Kidney (tissue), 13 donors: ENCODE measurements at regions not wholly inside any gene's neighbourhood (a gene's known extent, or its start where the extent isn't known, plus 50 kb on each side); places are given as distances from the start of the nearest gene placed in this dataset.

Experiments used
- DNase-seq, 5 donors: peaks; one replicate each; pipeline ENCODE4 v3.0.0-alpha.2; 2013 to 2020
- FAIRE-seq: peaks from 2 replicates; lab custom pipeline; 2012; peaks lifted over from hg19 to GRCh38; lab: Jason Lieb, UNC
- H3K27ac ChIP-seq, 2 donors: one replicate each; pipeline ENCODE4 v1.7.0; 2013; ENCODE audit warnings: low read depth in 2 of 2, low read length in 2 of 2, inconsistent platforms in 1 of 2
- H3K27me3 ChIP-seq: one replicate; pipeline ENCODE4 v1.7.1; 2013; ENCODE audit warnings: low read length, inconsistent platforms; ENCODE audit not compliant: control insufficient read depth, insufficient read depth
- H3K36me3 ChIP-seq, 3 donors: one replicate each; pipeline versions ENCODE4 v1.7.0 to v1.7.1; 2013; ENCODE audit warnings: low read length in 3 of 3, control low read depth in 1 of 3, inconsistent platforms in 1 of 3; ENCODE audit not compliant: insufficient read depth in 3 of 3, control insufficient read depth in 2 of 3
- H3K4me1 ChIP-seq, 3 donors: one replicate each; pipeline versions ENCODE4 v1.7.0 to v1.7.1; 2013; ENCODE audit warnings: low read length in 3 of 3, inconsistent platforms in 1 of 3, low read depth in 1 of 3; ENCODE audit not compliant: control insufficient read depth in 2 of 3, insufficient read depth in 2 of 3
- H3K4me3 ChIP-seq, 3 donors: one replicate each; pipeline versions ENCODE4 v1.7.0 to v1.8.1; 2013; ENCODE audit warnings: low read length in 3 of 3, control low read depth in 1 of 3, inconsistent platforms in 1 of 3
- H3K9ac ChIP-seq, 3 donors: one replicate each; pipeline versions ENCODE4 v1.7.0 to v1.7.1; 2013; ENCODE audit warnings: low read length in 3 of 3, control low read depth in 1 of 3, inconsistent platforms in 1 of 3
- H3K9me3 ChIP-seq, 3 donors: one replicate each; pipeline versions ENCODE4 v1.7.0 to v1.7.1; 2013; ENCODE audit warnings: low read length in 3 of 3, control low read depth in 1 of 3, inconsistent platforms in 1 of 3; ENCODE audit not compliant: control insufficient read depth in 2 of 3, insufficient read depth in 1 of 3
- intact Hi-C: fragments of 100-400 bp; cut with DNase I; formaldehyde crosslinking; loops from one replicate; pipeline ENCODE4 v1.11.1; 2022
- TF ChIP-seq, protein P1 (sequence below): IDR thresholded peaks from 3 replicates; pipeline ENCODE4 v1.5.1; 2012; ENCODE audit warnings: mild to moderate bottlenecking, moderate library complexity, borderline replicate concordance; ENCODE audit not compliant: insufficient read depth; ENCODE audit errors: extremely low read depth
- donor health status: control.
- donor health status: control.
- donor health status: control.
- donor health status: control.
- donor health status: control.
- donor health status: DM: yes; HTN: yes; CAD: no.
- donor health status: Normal renal cell carcinoma (clear cell type).

DNA sequence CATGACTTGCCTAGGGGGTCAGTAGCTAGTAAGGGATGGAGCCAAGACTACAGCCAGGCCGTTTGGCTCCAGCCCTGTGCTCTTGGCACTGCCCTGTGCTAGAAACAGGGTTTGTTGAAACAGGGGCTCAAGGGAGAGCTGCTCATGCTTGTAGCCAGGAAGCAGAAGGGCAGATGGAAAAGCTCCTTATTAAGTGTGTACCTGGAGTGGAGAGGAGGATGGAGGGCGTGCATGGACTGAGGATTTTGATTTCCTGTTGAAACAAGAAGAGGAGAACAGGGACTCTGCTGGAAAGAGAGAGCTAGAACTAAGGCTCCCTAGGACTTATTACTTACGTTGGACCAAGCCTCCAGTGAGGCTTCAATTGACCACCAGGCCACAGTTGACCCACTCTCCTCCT is 363.0 kb downstream of the MID1IP1 start:
- Histone ChIP-seq H3K27ac (no peak overlapping the region), H3K4me3 (no peak overlapping the region), H3K36me3 (no peaks in the 10 kb centered on the region), H3K9me3 (no peaks in the 10 kb centered on the region), H3K4me1 (no peaks in the 10 kb centered on the region), H3K27me3 (peaks cover 10% of the 10 kb centered on the region), H3K9ac (no peak overlapping the region)
- FAIRE-seq (no peak), DNase-seq (no peak)
- TF ChIP-seq, protein P1, sequence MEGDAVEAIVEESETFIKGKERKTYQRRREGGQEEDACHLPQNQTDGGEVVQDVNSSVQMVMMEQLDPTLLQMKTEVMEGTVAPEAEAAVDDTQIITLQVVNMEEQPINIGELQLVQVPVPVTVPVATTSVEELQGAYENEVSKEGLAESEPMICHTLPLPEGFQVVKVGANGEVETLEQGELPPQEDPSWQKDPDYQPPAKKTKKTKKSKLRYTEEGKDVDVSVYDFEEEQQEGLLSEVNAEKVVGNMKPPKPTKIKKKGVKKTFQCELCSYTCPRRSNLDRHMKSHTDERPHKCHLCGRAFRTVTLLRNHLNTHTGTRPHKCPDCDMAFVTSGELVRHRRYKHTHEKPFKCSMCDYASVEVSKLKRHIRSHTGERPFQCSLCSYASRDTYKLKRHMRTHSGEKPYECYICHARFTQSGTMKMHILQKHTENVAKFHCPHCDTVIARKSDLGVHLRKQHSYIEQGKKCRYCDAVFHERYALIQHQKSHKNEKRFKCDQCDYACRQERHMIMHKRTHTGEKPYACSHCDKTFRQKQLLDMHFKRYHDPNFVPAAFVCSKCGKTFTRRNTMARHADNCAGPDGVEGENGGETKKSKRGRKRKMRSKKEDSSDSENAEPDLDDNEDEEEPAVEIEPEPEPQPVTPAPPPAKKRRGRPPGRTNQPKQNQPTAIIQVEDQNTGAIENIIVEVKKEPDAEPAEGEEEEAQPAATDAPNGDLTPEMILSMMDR = no peak
- intact Hi-C loops = no loop called here

DNA sequence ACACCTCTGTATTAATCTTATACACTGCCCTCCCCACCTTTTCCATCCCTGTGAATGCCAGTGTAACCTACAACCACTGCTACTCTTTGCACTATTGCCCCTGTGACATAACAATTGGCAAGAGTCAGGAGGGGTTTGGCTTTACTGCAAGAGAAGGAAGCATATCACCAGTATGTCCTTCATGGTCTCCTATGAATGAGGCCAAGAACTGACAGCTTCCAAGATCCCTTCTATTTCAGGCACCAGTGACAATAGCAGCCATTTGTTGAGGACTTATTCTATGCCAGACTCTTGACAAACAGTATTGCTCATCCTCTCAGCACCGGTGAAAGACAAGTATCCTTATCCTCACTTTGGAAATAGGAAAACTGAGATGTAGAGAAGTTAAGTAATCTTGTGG is 363.9 kb downstream of the MID1IP1 start:
- no peaks in the 10 kb centered on the region for H3K4me1 ChIP-seq
- DNase-seq (no peak), FAIRE-seq (no peak)
- H3K36me3 ChIP-seq = no peaks in the 10 kb centered on the region
- TF ChIP-seq, protein P1 = no peak
- H3K27me3 ChIP-seq = peaks cover 10% of the 10 kb centered on the region
- no peak overlapping the region for H3K27ac ChIP-seq
- H3K9ac ChIP-seq = no peak overlapping the region
- intact Hi-C loops = no loop called here
- no peaks in the 10 kb centered on the region for H3K9me3 ChIP-seq
- no peak overlapping the region for H3K4me3 ChIP-seq

DNA sequence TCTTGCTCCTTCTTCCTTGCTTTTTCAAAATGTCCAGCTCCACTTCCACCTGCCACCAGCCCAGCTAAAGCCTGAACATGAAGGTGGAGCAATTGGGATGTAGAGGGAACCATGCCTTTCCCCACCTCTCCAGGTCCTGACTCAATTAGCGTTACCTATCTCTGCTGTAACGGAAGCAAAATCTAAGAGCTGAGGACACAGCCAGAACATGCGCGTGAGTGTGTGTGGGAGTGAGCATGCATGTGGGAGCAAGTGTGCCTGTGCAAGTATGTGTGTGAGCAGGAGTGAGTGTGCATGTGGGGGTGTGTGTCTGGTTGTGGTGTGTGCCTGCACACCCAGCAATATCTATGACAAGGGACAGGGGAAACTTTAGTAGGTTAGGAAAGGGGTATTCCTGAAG is 364.5 kb downstream of the MID1IP1 start:
- H3K4me1 ChIP-seq = no peaks in the 10 kb centered on the region
- intact Hi-C loops = no loop called here
- DNase-seq (no peak), FAIRE-seq (no peak)
- H3K36me3 ChIP-seq = no peaks in the 10 kb centered on the region
- H3K9ac ChIP-seq = no peak overlapping the region
- no peak overlapping the region for H3K4me3 ChIP-seq
- H3K9me3 ChIP-seq = no peaks in the 10 kb centered on the region
- no peak overlapping the region for H3K27ac ChIP-seq
- H3K27me3 ChIP-seq = peaks cover 10% of the 10 kb centered on the region
- TF ChIP-seq, protein P1 = no peak

DNA sequence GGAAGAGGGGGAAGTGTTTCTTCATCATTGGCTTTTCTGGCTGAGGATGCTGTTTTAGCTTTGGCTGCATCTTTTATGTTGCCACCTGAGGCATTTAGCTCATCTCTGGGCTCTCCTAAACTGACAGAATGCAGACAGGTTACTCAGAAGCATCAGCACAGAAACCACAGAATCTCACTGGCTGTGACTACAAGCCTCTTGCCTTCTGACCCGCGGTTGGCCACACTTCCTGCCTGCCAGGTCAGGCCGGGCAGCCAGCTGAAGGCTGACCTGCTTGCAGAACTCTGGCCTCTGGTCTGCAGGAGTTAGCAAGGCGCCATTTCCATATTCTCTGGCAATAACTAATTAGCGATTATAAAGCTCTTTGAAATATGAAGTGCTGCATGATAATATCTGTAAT is 366.5 kb downstream of the MID1IP1 start:
- DNase-seq (no peak), FAIRE-seq (no peak)
- intact Hi-C loops = no loop called here
- Histone ChIP-seq H3K36me3 (no peaks in the 10 kb centered on the region), H3K27me3 (peaks cover 11% of the 10 kb centered on the region), H3K4me1 (no peaks in the 10 kb centered on the region), H3K27ac (no peak overlapping the region), H3K4me3 (no peak overlapping the region), H3K9ac (no peak overlapping the region), H3K9me3 (no peaks in the 10 kb centered on the region)
- TF ChIP-seq, protein P1 = no peak
